Stimulated activated CD8-positive, alpha-beta memory T cell treated with anti-CD3 and anti-CD28 coated beads, Interleukin-7, amount 100 ng/mL, for 24 hours (primary cell): ENCODE measurements at regions not wholly inside any gene's neighbourhood (a gene's known extent, or its start where the extent isn't known, plus 50 kb on each side); places are given as distances from the start of the nearest gene placed in this dataset.

Experiments
- DNase-seq: peaks from one replicate; pipeline ENCODE4 v3.0.0-alpha.2; 2020; ENCODE audit warnings: low read depth

- DNase-seq = no peak
Measured at GRCh38 chr14:98494582-98494981, 777.4 kb downstream of the BCL11B start.

GRCh38 chr14:98498019-98498885 is 773.7 kb downstream of the BCL11B start:
- DNase-seq = no peak

DNA sequence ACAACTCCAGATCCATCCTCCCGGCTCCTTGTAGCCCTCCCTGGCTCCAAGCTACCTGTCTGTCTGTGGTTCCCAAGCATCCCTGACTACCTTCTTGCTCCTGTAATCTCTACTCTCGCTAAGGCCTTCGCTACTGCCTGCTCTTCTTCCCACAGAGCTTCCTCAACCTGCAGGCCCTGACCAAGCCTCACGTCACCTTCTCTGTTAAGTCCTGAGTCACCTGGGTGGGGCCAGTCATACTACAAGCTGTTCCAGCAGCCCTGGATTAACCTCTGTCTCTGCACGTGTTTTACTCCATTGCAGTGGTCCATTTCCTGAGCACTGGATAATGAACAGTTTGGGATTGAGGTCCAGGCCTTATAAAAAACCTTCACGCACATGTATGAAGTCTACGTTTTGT is 770.7 kb downstream of the BCL11B start:
- no peak for DNase-seq

DNA sequence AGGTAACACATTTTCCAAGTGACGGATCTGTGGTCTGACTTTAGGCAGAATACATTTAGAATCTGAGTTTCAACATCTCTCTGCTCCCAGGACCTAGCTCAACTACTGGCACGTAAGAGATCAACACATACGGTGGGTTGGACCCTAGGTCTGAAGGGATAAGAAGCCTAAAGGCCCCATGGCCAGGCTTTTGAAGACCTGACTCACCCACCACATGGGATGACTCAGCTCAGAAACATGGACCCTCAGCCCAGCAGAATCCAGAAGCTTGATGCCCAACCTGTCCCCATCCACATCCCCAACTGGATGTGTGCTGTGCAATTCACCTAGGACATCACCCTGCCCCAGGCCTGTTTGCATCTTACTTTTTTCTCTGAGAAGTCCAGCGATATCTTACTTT is 770.2 kb downstream of the BCL11B start:
- no peak for DNase-seq

- no peak for DNase-seq
Measured at GRCh38 chr14:98503086-98503815, 768.7 kb downstream of the BCL11B start.

DNA sequence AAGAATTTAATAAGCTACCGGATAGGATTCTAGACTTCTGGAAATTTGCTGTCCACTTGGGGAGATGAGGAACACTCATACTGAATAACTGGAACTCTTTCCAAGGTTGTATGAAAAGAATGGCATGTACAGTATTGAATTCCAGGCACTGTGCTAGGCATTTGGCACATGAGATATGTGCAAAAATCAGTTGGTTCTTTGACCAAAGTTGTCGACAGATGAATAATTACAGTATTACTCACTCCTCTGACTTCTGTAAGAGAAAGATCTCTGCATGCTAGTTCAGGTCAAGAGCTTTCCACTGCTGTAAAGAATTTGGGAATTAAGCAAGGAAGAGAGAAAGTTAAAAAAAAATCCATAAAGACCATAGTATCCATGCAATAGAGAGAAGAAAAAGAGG is 764.7 kb downstream of the BCL11B start:
- no peak for DNase-seq

- DNase-seq = no peak
Measured at GRCh38 chr14:98510392-98510791, 761.6 kb downstream of the BCL11B start.

GRCh38 chr14:98512501-98513251 is 759.3 kb downstream of the BCL11B start:
- DNase-seq = no peak

- DNase-seq = no peak
Measured at GRCh38 chr14:98513558-98513957, 758.4 kb downstream of the BCL11B start.

- DNase-seq = no peak
Measured at GRCh38 chr14:98514016-98514415, 758.0 kb downstream of the BCL11B start.

GRCh38 chr14:98536256-98536655 is 735.7 kb downstream of the BCL11B start:
- no peak for DNase-seq

DNA sequence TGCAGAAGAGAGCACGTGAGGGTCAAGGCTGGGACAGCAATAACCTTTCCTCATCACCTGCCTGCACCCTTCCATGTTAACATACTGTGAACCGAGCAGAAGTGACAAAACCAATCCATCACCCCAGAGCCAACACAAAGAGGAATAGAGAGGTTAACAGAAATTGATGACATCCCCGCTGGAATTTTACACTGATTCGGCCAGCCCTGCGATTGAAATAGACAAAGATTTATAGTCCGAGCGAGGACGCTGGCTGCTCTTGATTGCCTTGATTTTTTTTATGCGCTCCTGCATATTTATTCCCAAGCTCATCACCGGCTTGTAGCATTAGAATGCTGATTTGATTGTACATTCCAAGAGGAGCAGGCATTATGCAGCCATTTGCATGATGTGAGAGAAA is 729.7 kb downstream of the BCL11B start:
- DNase-seq = no peak

GRCh38 chr14:98543074-98543473 is 728.9 kb downstream of the BCL11B start:
- no peak for DNase-seq

DNA sequence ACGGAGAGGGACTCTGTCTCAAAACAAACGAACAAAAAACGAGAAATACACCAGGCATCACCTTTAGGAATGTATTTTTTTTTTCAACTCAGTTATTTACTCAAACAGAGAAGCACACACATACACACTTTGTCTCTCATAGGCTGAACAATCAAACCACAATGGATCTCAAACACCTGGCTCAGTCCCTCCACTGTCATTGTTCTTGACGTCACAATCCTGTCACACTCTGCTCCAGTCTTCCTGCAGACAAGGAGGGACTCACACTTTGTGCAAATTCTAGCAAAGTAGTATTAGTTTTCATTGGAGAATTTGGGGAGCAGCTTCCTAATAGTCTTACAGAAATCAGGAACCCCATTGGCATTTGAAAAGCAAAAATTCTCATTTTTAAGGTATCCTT is 727.8 kb downstream of the BCL11B start:
- no peak for DNase-seq

GRCh38 chr14:98545181-98545580 is 726.8 kb downstream of the BCL11B start:
- no peak for DNase-seq

DNA sequence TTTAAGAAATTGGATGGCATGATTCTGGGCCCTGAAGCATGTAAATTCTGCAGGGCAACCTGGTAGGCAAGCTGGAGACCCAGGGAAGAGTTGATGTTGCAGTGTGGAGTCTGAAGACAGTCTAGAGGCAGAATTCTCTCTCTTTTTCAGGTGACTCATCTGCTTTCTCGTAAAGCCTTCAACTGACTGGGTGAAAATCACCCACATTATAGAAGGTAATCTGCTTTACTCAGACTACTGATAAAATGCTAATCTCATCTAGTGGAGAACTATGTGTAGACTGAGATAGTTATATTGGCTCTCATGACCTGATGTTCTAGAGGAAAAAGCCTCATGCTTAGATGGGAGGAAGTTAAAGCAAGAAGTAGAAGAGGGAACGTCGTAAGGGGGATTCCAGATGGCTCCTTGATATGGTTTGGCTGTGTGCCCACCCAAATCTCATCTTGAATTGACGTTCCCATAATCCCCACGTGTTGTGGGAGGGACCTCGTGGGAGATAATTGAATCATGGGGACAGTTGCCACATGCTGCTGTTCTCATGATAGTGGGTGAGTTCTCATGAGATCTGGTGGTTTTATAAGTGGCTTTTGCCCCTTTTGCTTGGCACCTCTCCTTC is 723.8 kb downstream of the BCL11B start:
- DNase-seq = peak; percentile 16

- no peak for DNase-seq
Measured at GRCh38 chr14:98551028-98551427, 721.0 kb downstream of the BCL11B start.

DNA sequence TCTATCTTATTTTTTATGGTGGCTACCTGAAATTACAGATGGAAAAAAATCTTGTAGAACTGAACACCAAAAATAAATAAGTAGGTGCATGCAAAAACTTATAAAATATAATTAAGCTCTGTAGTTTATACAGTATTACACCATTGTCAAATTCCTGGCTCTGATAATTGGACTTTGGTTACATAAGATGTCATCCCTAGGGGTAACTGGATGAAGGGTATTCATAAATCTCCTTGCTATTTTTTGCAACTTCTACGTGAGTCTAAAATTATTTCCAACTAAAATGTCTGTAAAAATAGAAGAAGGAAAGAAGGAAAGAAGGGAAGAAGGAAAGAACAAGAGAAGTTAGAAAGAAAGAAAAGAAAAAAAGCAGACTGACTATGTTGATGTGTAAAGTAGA is 716.6 kb downstream of the BCL11B start:
- no peak for DNase-seq

- no peak for DNase-seq
Measured at GRCh38 chr14:98564006-98564405, 708.0 kb downstream of the BCL11B start.

- no peak for DNase-seq
Measured at GRCh38 chr14:98564541-98564940, 707.5 kb downstream of the BCL11B start.

DNA sequence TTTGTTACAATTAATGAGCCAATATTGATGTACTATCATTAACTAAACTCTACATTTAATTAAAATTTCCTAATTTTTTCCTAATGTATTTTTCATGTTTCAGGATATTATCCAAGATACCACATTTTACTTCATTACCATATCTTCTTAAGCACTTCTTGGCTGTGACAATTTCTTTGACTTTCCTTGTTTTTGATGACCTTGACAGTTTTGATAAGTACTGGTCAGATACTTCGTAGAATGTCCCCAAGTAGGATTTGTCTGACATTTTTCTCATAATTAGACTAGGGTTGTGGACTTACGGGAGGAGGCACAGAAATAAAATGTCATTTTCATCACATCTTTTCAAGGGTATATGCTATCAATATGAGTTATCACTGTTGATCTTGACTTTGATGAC is 700.9 kb downstream of the BCL11B start:
- DNase-seq = no peak

GRCh38 chr14:98573082-98573481 is 698.9 kb downstream of the BCL11B start:
- no peak for DNase-seq
